Mucosa of descending colon (tissue), 3 donors: ENCODE measurements at regions not wholly inside any gene's neighbourhood (a gene's known extent, or its start where the extent isn't known, plus 50 kb on each side); places are given as distances from the start of the nearest gene placed in this dataset.
"Not testable (repeated sequence)": the region's sequence is repeated elsewhere in the genome, so short reads cannot be mapped to it uniquely, and the experiment has no call there.

Source experiments
- ATAC-seq: fragments of 200-7000 bp; cut with Tn5 transposase; one replicate; pipeline ENCODE4 v1.9.1; 2020; ENCODE audit warnings: mild to moderate bottlenecking, moderate library complexity
- DNase-seq, 3 donors: peaks; one replicate each; pipeline ENCODE4 v3.0.0-alpha.2; 2020
- H3K36me3 ChIP-seq: fragments of 200-600 bp; one replicate; pipeline ENCODE4 v1.8.0; 2021; ENCODE audit warnings: low read depth, mild to moderate bottlenecking
- H3K4me1 ChIP-seq: fragments of 200-600 bp; one replicate; pipeline ENCODE4 v1.8.0; 2021; ENCODE audit warnings: low read depth, mild to moderate bottlenecking
- H3K4me3 ChIP-seq: fragments of 200-600 bp; one replicate; pipeline ENCODE4 v1.8.0; 2021; ENCODE audit warnings: mild to moderate bottlenecking
- H3K9me3 ChIP-seq: fragments of 200-600 bp; one replicate; pipeline ENCODE4 v1.8.0; 2021; ENCODE audit warnings: mild to moderate bottlenecking
- CTCF ChIP-seq: fragments of 200-600 bp; IDR thresholded peaks from one replicate; pipeline ENCODE4 v1.8.0; 2022; ENCODE audit warnings: antibody characterized with exemption, mild to moderate bottlenecking
- intact Hi-C, 2 donors: fragments of 100-400 bp; cut with DNase I in 1 of 2; cut with micrococcal nuclease in 1 of 2; formaldehyde crosslinking; loops; one replicate each; pipeline versions ENCODE4 v1.11.0 to v1.11.1; 2022; cut with DNase I, micrococcal nuclease
- donor health status: DM: no; HTN: no; CAD: no; lungs with moderate emphysema.
- donor health status: DM: no; HTN: no; CAD: no.
- donor health status: DM: no; HTN: yes; CAD: no.

GRCh38 chr6:69555088-69555638, 241.6 kb downstream of the LMBRD1 start:
- ATAC-seq (no peak), DNase-seq (no peak)
- Histone ChIP-seq H3K36me3 (no peaks in the 10 kb centered on the region), H3K4me3 (no peak overlapping the region), H3K4me1 (no peaks in the 10 kb centered on the region), H3K9me3 (no peaks in the 10 kb centered on the region)
- no peak for TF ChIP-seq CTCF
- intact Hi-C loops = no loop called here

GRCh38 chr6:69542494-69542893, 254.3 kb downstream of the LMBRD1 start:
- H3K4me3 ChIP-seq = no peak overlapping the region
- H3K9me3 ChIP-seq = no peaks in the 10 kb centered on the region
- DNase-seq = no peak
- no peak for ATAC-seq
- H3K36me3 ChIP-seq = no peaks in the 10 kb centered on the region
- TF ChIP-seq CTCF = no peak
- intact Hi-C loops = no loop called here
- no peaks in the 10 kb centered on the region for H3K4me1 ChIP-seq

- TF ChIP-seq CTCF = no peak
- Histone ChIP-seq H3K4me3 (no peak overlapping the region), H3K4me1 (no peaks in the 10 kb centered on the region), H3K9me3 (no peaks in the 10 kb centered on the region), H3K36me3 (no peaks in the 10 kb centered on the region)
- ATAC-seq (no peak), DNase-seq (no peak)
- intact Hi-C loops = no loop called here
Measured at GRCh38 chr6:69527921-69528476, 268.8 kb downstream of the LMBRD1 start.

- H3K4me1 ChIP-seq, H3K4me3 ChIP-seq, H3K36me3 ChIP-seq, DNase-seq, H3K9me3 ChIP-seq, intact Hi-C loops, ATAC-seq: not testable (repeated sequence)
Measured at GRCh38 chr6:69515480-69515879, 281.3 kb downstream of the LMBRD1 start.

GRCh38 chr6:69494595-69494994, 302.2 kb downstream of the LMBRD1 start:
- intact Hi-C loops = no loop called here
- DNase-seq (no peak), ATAC-seq (no peak)
- Histone ChIP-seq H3K36me3 (no peaks in the 10 kb centered on the region), H3K4me3 (no peak overlapping the region), H3K4me1 (no peaks in the 10 kb centered on the region), H3K9me3 (peaks cover 6% of the 10 kb centered on the region)
- no peak for TF ChIP-seq CTCF

GRCh38 chr6:69489970-69490369, 306.8 kb downstream of the LMBRD1 start:
- DNase-seq = no peak

More at GRCh38 chr6:69489970-69490369, 306.8 kb downstream of the LMBRD1 start:
- no peaks in the 10 kb centered on the region for H3K36me3 ChIP-seq
- H3K4me3 ChIP-seq = no peak overlapping the region
- TF ChIP-seq CTCF = no peak
- peaks cover 10% of the 10 kb centered on the region for H3K9me3 ChIP-seq
- intact Hi-C loops = no loop called here
- no peaks in the 10 kb centered on the region for H3K4me1 ChIP-seq
- no peak for ATAC-seq
